ENCODE measurements at regions not wholly inside any gene's neighbourhood (a gene's known extent, or its start where the extent isn't known, plus 50 kb on each side); places are given as distances from the start of the nearest gene placed in this dataset.
A peak's percentile ranks its signal among the peaks of the same experiment; 100 is the strongest.

GRCh38 chr7:106774213-106774767 is 90.8 kb upstream of the PIK3CG start (continued):
- TF ChIP-seq ZMAT4 (CRISPR knock-in tag; IDR thresholded peaks at IDR 0.05) = no peak
- no peak for TF ChIP-seq ZNF138 (CRISPR knock-in tag; conservative IDR thresholded peaks at IDR 0.05)
- TF ChIP-seq ATF6 (CRISPR knock-in tag; IDR thresholded peaks at IDR 0.05) = no peak
- no peak for TF ChIP-seq NR2C2 (CRISPR knock-in tag; IDR thresholded peaks at IDR 0.05)
- TF ChIP-seq FOXK1 (CRISPR knock-in tag; IDR thresholded peaks at IDR 0.05) = no peak

- Mint-ChIP-seq H3K9me3 (peaks cover 9% of the 10 kb centered on the region), H3K36me3 (no peaks in the 10 kb centered on the region), H3K27me3 (ENCODE audit: low read depth) (no peaks in the 10 kb centered on the region), H3K4me3 (no peak overlapping the region), H3K4me1 (peaks cover 11% of the 10 kb centered on the region; the same call in 1 of the 2 replicates), H3K27ac (no peak overlapping the region)
- TF ChIP-seq ZSCAN18 (CRISPR knock-in tag; IDR thresholded peaks at IDR 0.05) (no peak), RELA (CRISPR knock-in tag; IDR thresholded peaks at IDR 0.05; ENCODE audit: borderline replicate concordance) (no peak), ZNF232 (CRISPR knock-in tag; IDR thresholded peaks at IDR 0.05) (no peak), NR2C2 (CRISPR knock-in tag; IDR thresholded peaks at IDR 0.05) (no peak), MYBL2 (CRISPR knock-in tag; IDR thresholded peaks at IDR 0.05) (no peak), CTCF (IDR thresholded peaks at IDR 0.05) (no peak), ZNF263 (CRISPR knock-in tag; IDR thresholded peaks at IDR 0.05; ENCODE audit: low read depth) (no peak), USF1 (CRISPR knock-in tag; IDR thresholded peaks at IDR 0.05) (no peak), ZNF138 (CRISPR knock-in tag; conservative IDR thresholded peaks at IDR 0.05) (no peak), TP53 (CRISPR knock-in tag; IDR thresholded peaks at IDR 0.05) (no peak), NFE2L1 (CRISPR knock-in tag; IDR thresholded peaks at IDR 0.05) (no peak), ZNF425 (CRISPR knock-in tag; conservative IDR thresholded peaks at IDR 0.05) (no peak), SMAD4 (CRISPR knock-in tag; IDR thresholded peaks at IDR 0.05) (no peak), PRDM15 (CRISPR knock-in tag; IDR thresholded peaks at IDR 0.05) (no peak), MAX (CRISPR knock-in tag; IDR thresholded peaks at IDR 0.05) (no peak), E2F5 (CRISPR knock-in tag; IDR thresholded peaks at IDR 0.05) (no peak), FOXJ3 (CRISPR knock-in tag; IDR thresholded peaks at IDR 0.05; ENCODE audit: borderline replicate concordance) (no peak)
- ATAC-seq (peak; percentile 55), DNase-seq (ENCODE audit: low spot score) (no peak)
- ChIA-PET POLR2A (no interaction called here), CTCF (interaction anchor here (1.6 kb wide), 1 partner anchor 232 kb away, joined by 3 read pairs; no protein-coding TSS in a partner anchor)
These were observed 90.1 kb upstream of the PIK3CG start for GRCh38 chr7:106774768-106775551.
